GM12891 (cell line): ENCODE measurements at regions not wholly inside any gene's neighbourhood (a gene's known extent, or its start where the extent isn't known, plus 50 kb on each side); places are given as distances from the start of the nearest gene placed in this dataset.
"Not testable (repeated sequence)": the region's sequence is repeated elsewhere in the genome, so short reads cannot be mapped to it uniquely, and the experiment has no call there.

Source experiments
- POLR2A ChIP-seq: IDR thresholded peaks from 2 replicates; pipeline ENCODE4 v1.6.1; 2011; ENCODE audit warnings: low read depth, low read length, control low read depth
- POLR2AphosphoS5 ChIP-seq: IDR thresholded peaks from 2 replicates; pipeline ENCODE4 v1.6.1; 2011; ENCODE audit warnings: low read depth, low read length, control low read depth
- SPI1 ChIP-seq: IDR thresholded peaks from 2 replicates; pipeline ENCODE4 v1.6.1; 2011; ENCODE audit warnings: low read depth, low read length, control low read depth

- TF ChIP-seq POLR2AphosphoS5, POLR2A, SPI1: not testable (repeated sequence)
Observed at GRCh38 chr5:128735656-128736055, 197.6 kb upstream of the FBN2 start.
